ENCODE measurements at regions not wholly inside any gene's neighbourhood (a gene's known extent, or its start where the extent isn't known, plus 50 kb on each side); places are given as distances from the start of the nearest gene placed in this dataset.

DNA sequence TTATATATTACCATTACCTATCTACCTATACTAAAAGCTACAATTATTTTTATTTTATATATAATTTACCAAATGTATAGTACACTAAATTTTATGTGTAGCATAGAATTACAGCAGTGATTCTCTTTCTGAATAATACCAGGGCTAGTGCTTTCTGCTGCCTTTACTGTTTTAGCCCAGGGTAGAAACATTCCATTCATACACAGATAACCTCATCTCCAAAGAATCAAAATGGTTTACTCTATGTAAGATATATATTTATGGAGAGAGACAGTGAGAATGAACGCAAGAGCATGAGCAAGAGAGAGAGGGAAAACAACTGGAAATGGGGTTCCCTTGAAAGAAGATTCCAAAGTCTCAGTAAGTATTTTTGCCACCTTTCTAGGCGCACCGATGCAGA is 56.3 kb upstream of the ATXN1 start:
- Mint-ChIP-seq H3K4me3 (no peak overlapping the region), H3K27me3 (ENCODE audit: insufficient read depth) (no peaks in the 10 kb centered on the region; the same call in 1 of the 2 replicates), H3K27ac (no peak overlapping the region), H3K9me3 (peaks cover 11% of the 10 kb centered on the region), H3K4me1 (ENCODE audit: low read depth) (peaks cover 9% of the 10 kb centered on the region), H3K36me3 (ENCODE audit: low read depth) (peaks cover 10% of the 10 kb centered on the region)
- TF ChIP-seq, protein P1, sequence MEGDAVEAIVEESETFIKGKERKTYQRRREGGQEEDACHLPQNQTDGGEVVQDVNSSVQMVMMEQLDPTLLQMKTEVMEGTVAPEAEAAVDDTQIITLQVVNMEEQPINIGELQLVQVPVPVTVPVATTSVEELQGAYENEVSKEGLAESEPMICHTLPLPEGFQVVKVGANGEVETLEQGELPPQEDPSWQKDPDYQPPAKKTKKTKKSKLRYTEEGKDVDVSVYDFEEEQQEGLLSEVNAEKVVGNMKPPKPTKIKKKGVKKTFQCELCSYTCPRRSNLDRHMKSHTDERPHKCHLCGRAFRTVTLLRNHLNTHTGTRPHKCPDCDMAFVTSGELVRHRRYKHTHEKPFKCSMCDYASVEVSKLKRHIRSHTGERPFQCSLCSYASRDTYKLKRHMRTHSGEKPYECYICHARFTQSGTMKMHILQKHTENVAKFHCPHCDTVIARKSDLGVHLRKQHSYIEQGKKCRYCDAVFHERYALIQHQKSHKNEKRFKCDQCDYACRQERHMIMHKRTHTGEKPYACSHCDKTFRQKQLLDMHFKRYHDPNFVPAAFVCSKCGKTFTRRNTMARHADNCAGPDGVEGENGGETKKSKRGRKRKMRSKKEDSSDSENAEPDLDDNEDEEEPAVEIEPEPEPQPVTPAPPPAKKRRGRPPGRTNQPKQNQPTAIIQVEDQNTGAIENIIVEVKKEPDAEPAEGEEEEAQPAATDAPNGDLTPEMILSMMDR (IDR thresholded peaks at IDR 0.05): no peak
- no peak for DNase-seq

DNA sequence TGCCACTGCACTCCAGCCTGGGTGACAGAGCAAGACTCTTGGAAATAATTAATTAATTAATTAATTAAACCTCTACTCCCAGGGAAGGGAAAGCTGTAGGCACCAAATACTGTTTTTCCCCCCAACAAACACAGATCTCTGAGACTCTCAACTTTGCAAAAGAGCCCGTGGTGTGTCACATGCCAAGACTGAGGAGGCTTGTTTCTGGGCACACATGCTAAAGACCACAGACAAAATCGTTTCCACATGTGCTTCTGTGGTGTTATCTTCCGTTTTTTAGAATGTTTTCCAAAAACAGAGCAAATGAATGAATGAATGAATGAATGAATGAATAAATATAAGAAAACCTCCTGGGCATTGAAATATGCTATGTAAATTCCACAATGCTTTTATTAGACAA is 55.6 kb upstream of the ATXN1 start:
- H3K36me3 Mint-ChIP-seq (ENCODE audit: low read depth): peaks cover 17% of the 10 kb centered on the region
- no peak overlapping the region for H3K27ac Mint-ChIP-seq

DNA sequence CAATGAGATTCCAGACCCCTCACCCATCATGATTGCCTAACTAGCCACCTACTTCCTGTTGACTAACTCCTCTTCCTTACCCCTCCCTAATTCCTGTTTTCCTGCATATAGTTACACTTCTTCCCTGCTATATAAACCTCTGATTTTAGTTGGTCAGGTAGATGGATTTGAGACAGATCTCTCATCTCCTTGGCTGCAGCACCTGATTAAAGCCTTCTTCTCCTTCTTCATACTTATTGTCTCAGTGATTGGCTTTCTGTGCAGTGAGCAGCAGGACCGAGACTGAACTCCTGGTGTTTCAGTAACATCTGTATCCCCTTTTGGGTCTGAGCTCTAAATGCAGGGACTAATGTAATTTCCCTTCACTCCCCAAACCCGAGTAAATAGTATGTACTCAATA is 51.7 kb upstream of the ATXN1 start:
- Mint-ChIP-seq H3K4me3 (no peak overlapping the region), H3K27me3 (ENCODE audit: insufficient read depth) (no peaks in the 10 kb centered on the region; the same call in none of the 2 replicates), H3K9me3 (peaks cover 34% of the 10 kb centered on the region), H3K4me1 (ENCODE audit: low read depth) (no peaks in the 10 kb centered on the region), H3K27ac (no peak overlapping the region), H3K36me3 (ENCODE audit: low read depth) (peaks cover 35% of the 10 kb centered on the region)
- TF ChIP-seq, protein P1 (IDR thresholded peaks at IDR 0.05): no peak
- no peak for DNase-seq

More for the DNA sequence above, 55.6 kb upstream of the ATXN1 start:
- peaks cover 18% of the 10 kb centered on the region for H3K9me3 Mint-ChIP-seq
- TF ChIP-seq, protein P1 (IDR thresholded peaks at IDR 0.05): no peak
- DNase-seq: no peak
- H3K4me3 Mint-ChIP-seq: no peak overlapping the region
- H3K4me1 Mint-ChIP-seq (ENCODE audit: low read depth): peaks cover 6% of the 10 kb centered on the region
- no peaks in the 10 kb centered on the region; the same call in 1 of the 2 replicates for H3K27me3 Mint-ChIP-seq (ENCODE audit: insufficient read depth)

DNA sequence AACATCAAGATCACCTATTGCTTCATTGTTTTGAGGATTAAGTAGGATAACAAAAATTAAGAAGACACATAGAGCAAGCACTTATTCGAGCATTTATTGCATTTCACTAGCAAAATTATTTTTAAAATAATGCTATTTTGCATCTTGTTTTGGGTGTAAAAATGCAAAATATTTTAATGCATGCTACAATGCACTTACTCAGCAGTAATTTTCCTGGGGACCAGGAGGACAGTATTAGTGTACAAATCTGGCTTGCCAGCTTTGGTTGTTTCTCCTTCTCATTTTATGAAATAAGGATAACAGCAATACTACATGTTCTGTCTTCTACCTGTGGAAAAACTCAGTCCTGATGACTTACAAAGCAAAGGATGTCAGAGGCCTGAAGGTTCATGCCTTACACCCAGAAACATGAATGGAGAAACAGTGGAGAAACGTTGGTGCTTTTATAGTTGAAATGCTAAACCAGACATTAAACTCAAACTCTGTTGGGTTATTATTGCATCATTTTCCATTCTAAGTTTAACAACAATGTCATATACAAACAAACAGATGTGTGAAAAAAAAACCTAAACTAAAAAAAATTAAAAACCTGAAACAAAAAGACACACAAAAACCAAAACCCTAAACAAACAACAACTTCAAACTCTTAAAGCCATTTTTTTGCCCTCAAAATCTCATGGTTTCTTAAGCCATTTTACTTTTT is 50.2 kb upstream of the ATXN1 start:
- Mint-ChIP-seq H3K36me3 (ENCODE audit: low read depth) (peaks cover 35% of the 10 kb centered on the region), H3K4me3 (no peak overlapping the region), H3K9me3 (peaks cover 34% of the 10 kb centered on the region), H3K4me1 (ENCODE audit: low read depth) (no peaks in the 10 kb centered on the region), H3K27me3 (ENCODE audit: insufficient read depth) (no peaks in the 10 kb centered on the region; the same call in none of the 2 replicates), H3K27ac (no peak overlapping the region)
- DNase-seq: no peak
- TF ChIP-seq, protein P1 (IDR thresholded peaks at IDR 0.05): no peak
